K562 (cell line): ENCODE measurements at regions not wholly inside any gene's neighbourhood (a gene's known extent, or its start where the extent isn't known, plus 50 kb on each side); places are given as distances from the start of the nearest gene placed in this dataset.

Experiments used
- AFF4 ChIP-seq: sonication (generic); formaldehyde crosslinking; IDR thresholded peaks from 2 replicates; pipeline ENCODE4 v1.8.0; 2023; ENCODE audit warnings: mild to moderate bottlenecking, missing genetic modification reagents
- CREB5 ChIP-seq: fragments of 250-450 bp; sonication (Bioruptor Pico); IDR thresholded peaks from 2 replicates; pipeline ENCODE4 v1.5.0; 2020; ENCODE audit warnings: mild to moderate bottlenecking
- CTCF ChIP-seq, 3 experiments: IDR thresholded peaks in 2 of 3; conservative IDR thresholded peaks in 1 of 3; 2 replicates each; pipeline ENCODE4 v1.5.1; 2011 to 2012; ENCODE audit warnings: low read length in 3 of 3, mild to moderate bottlenecking in 3 of 3, control low read depth in 2 of 3, improper control_type of control experiment in 1 of 3, inconsistent platforms in 1 of 3, low read depth in 1 of 3, mixed read lengths in 1 of 3, moderate library complexity in 1 of 3; ENCODE audit not compliant: insufficient read depth in 2 of 3
- HINFP ChIP-seq: fragments of 450-650 bp; conservative IDR thresholded peaks from 2 replicates; pipeline ENCODE4 v1.6.1; 2016; ENCODE audit warnings: missing genetic modification characterization, low read depth, mild to moderate bottlenecking, control low read depth, missing compliant biosample characterization
- KDM1A ChIP-seq, 2 experiments: fragments of 450-650 bp; IDR thresholded peaks; 2 replicates each; pipeline ENCODE4 v1.6.1; 2016; ENCODE audit warnings: mild to moderate bottlenecking in 2 of 2
- TOE1 ChIP-seq, 2 experiments: fragments of 450-650 bp in 1 of 2; sonication (generic) in 1 of 2; formaldehyde crosslinking in 1 of 2; IDR thresholded peaks; 2 replicates each; pipeline versions ENCODE4 v1.7.1 to v1.8.0; 2016 to 2022; ENCODE audit warnings: borderline replicate concordance in 2 of 2, mild to moderate bottlenecking in 2 of 2, antibody characterized with exemption in 1 of 2, inconsistent platforms in 1 of 2, low read depth in 1 of 2, missing genetic modification reagents in 1 of 2, moderate library complexity in 1 of 2
- U2AF1 ChIP-seq: fragments of 200-400 bp; formaldehyde crosslinking; optimal IDR thresholded peaks from 2 replicates; pipeline ENCODE3; 2017; ENCODE audit warnings: mild to moderate bottlenecking, low read depth, low read length, moderate library complexity
- USF2 ChIP-seq: sonication (generic); formaldehyde crosslinking; IDR thresholded peaks from 2 replicates; pipeline ENCODE4 v1.5.0; 2020; ENCODE audit warnings: missing genetic modification reagents
- ZBTB43 ChIP-seq: sonication (generic); formaldehyde crosslinking; IDR thresholded peaks from 2 replicates; pipeline ENCODE4 v1.8.0; 2023; ENCODE audit warnings: mild to moderate bottlenecking, missing genetic modification reagents
- ZKSCAN3 ChIP-seq: fragments of 250-450 bp; sonication (Bioruptor Pico); IDR thresholded peaks from 2 replicates; pipeline ENCODE4 v1.4.0; 2020
- ZNF311 ChIP-seq: fragments of 250-450 bp; sonication (Bioruptor Pico); IDR thresholded peaks from 2 replicates; pipeline ENCODE4 v1.4.0; 2020; ENCODE audit warnings: mild to moderate bottlenecking, moderate library complexity
- ZNF436 ChIP-seq: fragments of 250-450, 450-650 bp; sonication (Bioruptor Pico); formaldehyde crosslinking; IDR thresholded peaks from 2 replicates; pipeline ENCODE4 v1.7.0; 2020; ENCODE audit warnings: mild to moderate bottlenecking
- ZNF764 ChIP-seq: fragments of 250-450 bp; sonication (Bioruptor Pico); IDR thresholded peaks from 2 replicates; pipeline ENCODE4 v1.4.0; 2020; ENCODE audit warnings: low read depth, mild to moderate bottlenecking, moderate library complexity

GRCh38 chr2:65937379-65938160 is 497.4 kb upstream of the MEIS1 start:
- no peak for TF ChIP-seq CTCF (IDR thresholded peaks at IDR 0.05 in 2 of 3, conservative IDR thresholded peaks at IDR 0.05 in 1 of 3; ENCODE audit: insufficient read depth in 2 of 3, low read depth in 1 of 3, low read length in 3 of 3)
- TF ChIP-seq AFF4 (CRISPR knock-in tag), result no peak
- TF ChIP-seq USF2 (CRISPR knock-in tag), result no peak
- no peak for TF ChIP-seq CREB5 (CRISPR knock-in tag)
- TF ChIP-seq HINFP (tag), result no peak
- TF ChIP-seq ZKSCAN3 (CRISPR knock-in tag), result no peak
- TF ChIP-seq U2AF1, result no peak
- TF ChIP-seq ZNF764 (CRISPR knock-in tag), result no peak
- no peak for TF ChIP-seq KDM1A (IDR thresholded peaks at IDR 0.05)
- no peak for TF ChIP-seq TOE1 (IDR thresholded peaks at IDR 0.05; ENCODE audit: borderline replicate concordance)
- no peak for TF ChIP-seq TOE1 (CRISPR knock-in tag; IDR thresholded peaks at IDR 0.05; ENCODE audit: borderline replicate concordance, low read depth)
- TF ChIP-seq ZBTB43 (CRISPR knock-in tag), result no peak
- no peak for TF ChIP-seq ZNF311 (CRISPR knock-in tag)
- TF ChIP-seq ZNF436 (CRISPR knock-in tag), result no peak
